ENCODE measurements at regions not wholly inside any gene's neighbourhood (a gene's known extent, or its start where the extent isn't known, plus 50 kb on each side); places are given as distances from the start of the nearest gene placed in this dataset.

- DNase-seq: no peak
Measured at GRCh38 chr12:114751712-114752111, 67.7 kb upstream of the TBX3 start.

GRCh38 chr12:114750917-114751316, 66.9 kb upstream of the TBX3 start:
- DNase-seq: no peak

DNA sequence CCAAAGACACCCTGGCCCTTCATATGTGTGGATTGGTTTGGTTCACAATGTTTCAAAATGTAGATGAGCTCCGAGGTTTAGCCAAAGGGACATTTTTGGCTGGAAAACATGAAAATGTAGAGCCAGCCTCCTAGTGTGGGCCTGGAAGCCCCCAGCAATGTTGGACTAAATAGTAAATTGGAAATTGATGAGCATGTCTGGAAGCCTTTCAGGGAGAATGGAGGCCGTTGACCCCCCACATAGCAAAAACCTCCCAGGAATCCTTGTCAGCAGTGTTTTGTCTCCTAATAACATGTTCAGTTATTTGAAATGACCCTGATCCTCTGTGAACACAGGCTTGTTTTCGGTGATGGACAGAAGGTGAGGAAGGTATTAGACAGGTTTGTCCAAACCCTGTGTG, 65.1 kb upstream of the TBX3 start:
- no peak for DNase-seq

DNA sequence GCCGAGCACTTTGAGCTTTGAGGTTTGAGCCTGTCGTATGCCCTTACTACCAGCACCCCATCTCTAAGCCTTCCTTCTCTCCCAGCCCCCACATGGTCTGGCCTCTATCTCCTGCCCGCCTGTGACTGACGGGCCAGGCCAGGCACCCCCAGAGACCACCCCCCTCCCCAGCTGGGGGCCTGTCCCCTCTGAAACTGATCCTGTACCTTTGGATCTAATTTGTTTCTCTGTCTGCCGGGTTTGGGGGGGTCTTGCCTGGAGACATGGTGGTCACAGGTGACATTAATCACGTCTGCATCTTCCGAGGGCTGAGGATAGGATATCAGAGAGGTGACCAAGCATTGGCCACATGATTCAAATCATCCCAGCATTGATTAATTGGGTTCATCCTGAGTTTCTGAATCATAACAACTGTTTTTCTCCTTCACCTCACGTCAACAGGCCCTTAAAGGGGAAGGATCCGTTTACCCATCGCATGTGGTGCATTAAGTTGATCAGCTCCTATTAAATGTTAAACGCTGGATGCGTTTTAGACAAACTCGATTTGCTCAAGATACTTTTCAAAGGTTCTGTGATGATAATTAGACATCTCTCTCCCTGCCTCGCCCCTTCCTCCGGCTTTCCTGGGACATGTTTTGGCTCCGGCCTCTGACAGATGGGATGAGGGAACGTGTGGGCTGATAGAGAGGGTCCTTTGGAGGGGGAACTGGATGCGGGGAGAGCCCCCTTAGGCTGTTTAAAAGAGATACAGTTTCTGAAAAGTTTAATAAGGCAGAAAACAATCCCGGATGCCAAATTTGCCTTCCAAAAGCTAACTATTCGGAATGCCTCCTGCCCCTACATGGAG, 63.3 kb upstream of the TBX3 start:
- no peak for DNase-seq

DNA sequence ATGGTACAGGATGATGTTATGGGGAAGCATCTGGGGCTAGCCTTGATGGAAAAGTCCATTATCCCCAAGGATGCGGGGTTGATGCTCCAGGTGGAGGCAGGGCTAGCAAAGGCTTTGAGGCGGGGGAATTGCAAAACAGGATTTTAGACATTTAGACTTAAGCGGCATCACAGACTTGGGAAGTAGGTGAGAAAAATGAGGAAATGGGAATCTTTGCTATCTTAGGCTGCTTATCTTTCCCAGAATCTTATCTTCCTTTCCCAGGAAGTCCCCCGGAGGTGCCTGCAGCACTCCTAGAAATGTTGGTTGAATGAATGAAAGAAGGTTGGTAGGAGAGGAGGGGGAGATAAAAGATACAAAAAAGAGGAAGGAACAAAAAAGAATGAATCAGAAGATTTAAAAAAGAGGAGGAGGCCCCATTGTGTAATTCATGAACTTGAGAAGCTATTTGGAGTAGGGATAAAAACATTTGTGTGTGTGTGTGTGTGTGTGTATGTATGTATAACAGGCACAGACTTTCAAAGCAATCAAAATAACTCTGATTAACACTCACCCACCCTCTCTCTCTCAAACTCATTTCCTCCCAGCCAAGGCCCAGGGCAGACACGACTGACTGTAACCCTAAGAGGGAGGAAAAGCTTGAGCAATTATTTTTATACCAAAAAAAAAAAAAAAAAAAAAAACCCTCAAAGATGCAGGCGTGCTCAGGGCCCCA, 62.5 kb upstream of the TBX3 start:
- DNase-seq: no peak

DNA sequence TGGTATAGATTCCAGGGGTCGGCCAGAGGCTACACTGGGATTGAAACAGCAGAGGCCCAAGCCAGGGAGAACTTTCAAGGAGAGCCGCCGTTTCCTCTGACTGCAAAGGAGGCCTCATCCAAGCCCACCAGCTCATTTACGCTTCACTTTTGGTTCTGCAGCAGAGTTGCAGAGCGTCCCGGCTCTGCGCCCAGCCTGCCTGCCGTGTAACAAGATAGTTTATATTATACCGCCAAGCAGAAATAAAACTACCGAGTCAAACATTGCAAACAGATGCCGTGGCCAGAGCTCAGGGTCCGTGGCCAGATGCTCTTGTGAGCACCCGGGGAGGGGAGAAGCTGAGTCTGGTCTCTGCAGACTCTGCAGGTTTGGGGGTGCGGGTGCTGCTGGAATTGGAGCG, 60.7 kb upstream of the TBX3 start:
- no peak for DNase-seq

DNA sequence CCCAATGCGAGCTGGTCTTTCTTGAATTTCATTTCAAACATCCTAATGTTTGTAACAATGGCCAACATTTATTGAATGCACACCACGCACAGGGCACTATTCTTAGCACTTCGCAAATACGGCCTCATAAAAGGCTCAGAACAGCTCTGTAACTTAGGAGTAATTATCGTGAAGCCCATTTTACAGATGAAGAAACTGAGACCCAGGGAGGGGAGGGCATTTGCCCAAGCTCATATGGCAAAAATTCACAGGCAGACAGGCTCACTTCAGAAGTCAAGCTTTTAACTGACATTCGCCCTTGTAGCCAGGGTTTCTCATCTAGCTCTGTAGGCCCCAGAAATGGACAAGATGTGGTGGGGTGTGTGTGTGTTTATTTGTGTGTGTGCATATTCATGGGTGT, 60.3 kb upstream of the TBX3 start:
- no peak for DNase-seq

DNA sequence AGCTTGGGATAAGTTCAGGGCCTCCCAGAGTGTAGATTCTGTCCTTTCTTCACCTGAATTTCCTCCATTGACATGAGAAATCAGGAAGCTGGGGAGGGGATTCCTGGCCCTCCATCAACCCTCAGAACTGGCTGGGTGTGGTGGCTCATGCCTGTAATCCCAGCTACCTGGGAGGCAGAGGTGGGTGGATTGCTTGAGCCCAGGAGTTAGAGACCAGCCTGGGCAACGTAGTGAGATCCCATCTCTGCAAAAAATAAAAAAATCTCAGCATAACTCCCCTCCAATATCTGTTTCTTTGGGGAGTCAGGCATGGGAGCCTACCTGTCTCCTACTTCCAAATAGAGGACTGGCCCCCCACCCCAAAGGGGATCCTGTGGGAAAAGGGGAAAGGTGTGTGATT, 59.8 kb upstream of the TBX3 start:
- DNase-seq: no peak

- no peak for DNase-seq
Measured at GRCh38 chr12:114743289-114743688, 59.3 kb upstream of the TBX3 start.

GRCh38 chr12:114742363-114742762, 58.4 kb upstream of the TBX3 start:
- DNase-seq: no peak

DNA sequence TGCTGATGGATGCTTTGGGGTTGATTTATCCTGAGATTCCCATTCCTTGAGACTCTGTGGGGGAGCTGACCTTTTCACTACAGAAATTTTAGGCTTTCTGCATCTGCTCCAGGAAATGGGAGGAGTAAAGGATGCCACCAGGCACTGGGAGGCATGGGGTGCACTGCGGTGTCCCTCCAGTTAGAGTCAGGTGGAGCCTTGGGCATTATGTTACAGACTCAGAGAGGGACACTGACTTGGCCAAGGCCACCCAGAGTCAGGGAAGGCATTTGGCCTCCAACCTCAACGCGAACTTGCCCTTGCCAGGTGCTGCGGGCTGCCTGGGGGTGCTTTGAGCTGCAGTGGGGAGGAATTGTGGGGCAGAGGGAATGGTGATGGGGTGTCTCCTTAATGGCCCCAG, 58.0 kb upstream of the TBX3 start:
- DNase-seq: no peak

DNA sequence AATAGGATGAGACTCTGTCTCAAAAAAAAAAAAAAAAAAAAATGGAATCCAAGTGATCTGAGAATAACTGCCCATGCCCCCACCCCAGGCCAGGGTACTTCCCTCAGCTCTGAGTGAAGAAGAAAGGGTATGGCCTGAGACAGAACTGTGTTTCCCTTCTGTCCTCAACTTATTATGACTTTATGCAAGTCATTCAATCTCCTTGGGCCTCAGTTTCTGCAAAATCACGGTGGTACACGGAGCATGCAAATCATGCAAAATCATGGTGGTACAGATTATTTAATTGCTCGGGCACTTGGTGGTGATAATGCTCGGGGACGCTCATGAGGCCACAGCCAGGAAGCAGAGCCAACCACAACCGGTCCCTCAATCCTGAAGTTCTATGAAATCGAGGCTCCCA, 56.5 kb upstream of the TBX3 start:
- no peak for DNase-seq

GRCh38 chr12:114738460-114739184, 54.6 kb upstream of the TBX3 start:
- DNase-seq: no peak

GRCh38 chr12:114735680-114736374, 51.9 kb upstream of the TBX3 start:
- no peak for DNase-seq

DNA sequence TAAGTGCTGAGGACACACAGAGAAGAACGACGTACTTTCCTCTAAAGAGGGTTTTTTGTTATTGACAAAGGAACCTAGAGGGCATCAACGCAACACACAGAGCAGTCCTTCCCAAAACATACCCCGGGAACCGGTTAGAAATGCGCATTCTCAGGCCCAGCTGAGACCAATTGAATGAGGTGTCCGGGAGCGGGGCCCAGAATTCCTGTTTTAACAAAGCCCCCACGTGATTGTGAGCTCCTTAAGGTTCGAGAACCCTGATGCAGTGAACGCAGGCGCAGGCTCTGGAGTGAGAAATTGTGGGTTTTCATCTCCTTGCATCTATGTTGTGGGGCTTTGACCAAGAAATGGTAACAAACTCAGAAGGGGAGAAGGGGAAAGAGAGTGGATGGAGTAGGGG, 51.0 kb upstream of the TBX3 start:
- no peak for DNase-seq

GRCh38 chr12:114733919-114734318, 49.9 kb upstream of the TBX3 start:
- no peak for DNase-seq

All from fibroblast of skin of back (primary cell).